Common myeloid progenitor, CD34-positive (primary cell): ENCODE measurements at regions not wholly inside any gene's neighbourhood (a gene's known extent, or its start where the extent isn't known, plus 50 kb on each side); places are given as distances from the start of the nearest gene placed in this dataset.

ENCODE experiments used
- CTCF ChIA-PET: fragments of 350-600 bp; sonication (Branson Sonifier 250); formaldehyde crosslinking; loops from one replicate; lab custom pipeline; 2021; ENCODE audit warnings: antibody characterized with exemption; lab: Charles Lee
- POLR2A ChIA-PET: fragments of 350-600 bp; sonication (Branson Sonifier 250); formaldehyde crosslinking; loops from one replicate; lab custom pipeline; 2021; ENCODE audit warnings: antibody characterized with exemption; lab: Charles Lee
- DNase-seq, 3 donors: peaks; one replicate each; pipeline versions ENCODE4 v3.0.0 to v3.0.0-alpha.2; 2013
- H3K27ac ChIP-seq, 2 experiments: 1 replicate in 1 of 2; 2 replicates in 1 of 2; pipeline ENCODE4 v1.7.0; 2013; ENCODE audit warnings: inconsistent platforms in 2 of 2, low read length in 2 of 2, mild to moderate bottlenecking in 2 of 2, low read depth in 1 of 2, moderate library complexity in 1 of 2; ENCODE audit not compliant: severe bottlenecking in 2 of 2, insufficient read depth in 1 of 2, poor library complexity in 1 of 2
- H3K27me3 ChIP-seq, 5 experiments: replicated peaks in 2 of 5; 1 replicate in 3 of 5; 2 replicates in 2 of 5; pipeline versions ENCODE4 v1.6.1 to v1.7.0; 2013; ENCODE audit warnings: low read length in 4 of 5, mild to moderate bottlenecking in 2 of 5, moderate library complexity in 2 of 5, inconsistent platforms in 1 of 5; ENCODE audit not compliant: insufficient read depth in 5 of 5, control insufficient read depth in 4 of 5
- H3K36me3 ChIP-seq, 4 experiments: 1 replicate in 2 of 4; 2 replicates in 2 of 4; pipeline versions ENCODE4 v1.6.1 to v1.7.0; 2013; ENCODE audit warnings: low read length in 3 of 4, control low read depth in 1 of 4, mild to moderate bottlenecking in 1 of 4; ENCODE audit not compliant: control insufficient read depth in 4 of 4, insufficient read depth in 4 of 4
- H3K4me1 ChIP-seq, 4 experiments: 1 replicate in 3 of 4; 2 replicates in 1 of 4; pipeline versions ENCODE4 v1.6.1 to v1.7.1; 2013; ENCODE audit warnings: low read length in 3 of 4, mild to moderate bottlenecking in 3 of 4, control low read depth in 1 of 4, inconsistent platforms in 1 of 4, moderate library complexity in 1 of 4; ENCODE audit not compliant: control insufficient read depth in 4 of 4, insufficient read depth in 4 of 4; ENCODE audit errors: control extremely low read depth in 1 of 4
- H3K4me3 ChIP-seq, 7 experiments: 1 replicate in 4 of 7; 2 replicates in 3 of 7; pipeline versions ENCODE4 v1.5.1 to v1.7.0; 2013; ENCODE audit warnings: mild to moderate bottlenecking in 7 of 7, low read length in 6 of 7, moderate library complexity in 6 of 7, inconsistent platforms in 2 of 7, low read depth in 2 of 7, control low read depth in 1 of 7; ENCODE audit not compliant: insufficient read depth in 4 of 7, control insufficient read depth in 1 of 7; ENCODE audit errors: extremely low read depth in 1 of 7
- H3K9me3 ChIP-seq, 5 experiments: 1 replicate in 4 of 5; 2 replicates in 1 of 5; pipeline versions ENCODE4 v1.6.1 to v1.7.1; 2013; ENCODE audit warnings: low read length in 4 of 5, mild to moderate bottlenecking in 2 of 5, inconsistent platforms in 1 of 5, low read depth in 1 of 5, moderate library complexity in 1 of 5; ENCODE audit not compliant: control insufficient read depth in 4 of 5, insufficient read depth in 2 of 5; ENCODE audit errors: control extremely low read depth in 1 of 5
- WGBS: methylation state at CpG from one replicate; pipeline ENCODE4 v1.1.5; 2013; ENCODE audit not compliant: insufficient coverage; 5-methylcytosine and 5-hydroxymethylcytosine counted together

GRCh38 chr14:101007765-101008164 lies 104.2 kb upstream of the RTL1 start:
- CTCF ChIA-PET = no interaction called here
- 70% methylated on average over 2 of the region's 4 CpGs for WGBS

DNA sequence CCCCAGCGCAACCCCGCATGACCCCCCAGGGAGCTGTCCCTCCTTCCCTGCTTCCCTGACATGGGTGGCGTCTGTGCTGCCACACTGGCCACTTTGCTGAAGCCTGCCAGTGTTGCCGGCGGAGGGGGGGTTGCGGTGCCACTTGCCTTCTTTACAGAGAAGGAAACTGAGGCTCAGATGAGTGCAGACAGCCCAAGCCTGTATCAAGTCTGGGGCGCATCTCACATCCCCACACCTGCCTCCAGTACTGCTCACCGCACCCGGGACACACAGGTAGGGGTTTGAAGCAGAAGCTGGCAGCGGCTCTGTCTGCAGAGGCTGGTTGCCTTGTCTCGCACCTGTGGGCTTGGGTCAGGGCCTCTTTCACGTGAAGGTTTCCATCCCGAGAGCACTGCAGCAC lies 104.7 kb upstream of the RTL1 start:
- ChIA-PET CTCF (no interaction called here), POLR2A (no interaction called here)
- no peak for DNase-seq
- Histone ChIP-seq H3K9me3 (peaks cover 0 to 5% (median 0%) of the 10 kb centered on the region in 5 experiments), H3K27ac (no peak overlapping the region), H3K27me3 (no peaks in the 10 kb centered on the region), H3K4me3 (no peak overlapping the region), H3K36me3 (no peaks in the 10 kb centered on the region), H3K4me1 (peaks cover 1 to 21% (median 20%) of the 10 kb centered on the region in 4 experiments)
- WGBS = over 99% methylated on average over 10 of the region's 13 CpGs

More at GRCh38 chr14:101007765-101008164, 104.2 kb upstream of the RTL1 start:
- Histone ChIP-seq H3K4me3 (no peak overlapping the region), H3K27ac (no peak overlapping the region), H3K9me3 (peaks cover 0 to 5% (median 0%) of the 10 kb centered on the region in 5 experiments), H3K4me1 (peaks cover 1 to 21% (median 20%) of the 10 kb centered on the region in 4 experiments), H3K36me3 (no peaks in the 10 kb centered on the region), H3K27me3 (no peaks in the 10 kb centered on the region)
- no peak for DNase-seq
- POLR2A ChIA-PET = no interaction called here

- 94% methylated on average over 9 of the region's 9 CpGs for WGBS
- H3K27ac ChIP-seq = no peak overlapping the region
- H3K9me3 ChIP-seq = peaks cover 0 to 5% (median 0%) of the 10 kb centered on the region in 5 experiments
- no peak for DNase-seq
- peaks cover 1 to 21% (median 20%) of the 10 kb centered on the region in 4 experiments for H3K4me1 ChIP-seq
- ChIA-PET CTCF (no interaction called here), POLR2A (no interaction called here)
- no peak overlapping the region for H3K4me3 ChIP-seq
- no peaks in the 10 kb centered on the region for H3K27me3 ChIP-seq
- H3K36me3 ChIP-seq = no peaks in the 10 kb centered on the region
These were observed 105.3 kb upstream of the RTL1 start for GRCh38 chr14:101008631-101009336.

DNA sequence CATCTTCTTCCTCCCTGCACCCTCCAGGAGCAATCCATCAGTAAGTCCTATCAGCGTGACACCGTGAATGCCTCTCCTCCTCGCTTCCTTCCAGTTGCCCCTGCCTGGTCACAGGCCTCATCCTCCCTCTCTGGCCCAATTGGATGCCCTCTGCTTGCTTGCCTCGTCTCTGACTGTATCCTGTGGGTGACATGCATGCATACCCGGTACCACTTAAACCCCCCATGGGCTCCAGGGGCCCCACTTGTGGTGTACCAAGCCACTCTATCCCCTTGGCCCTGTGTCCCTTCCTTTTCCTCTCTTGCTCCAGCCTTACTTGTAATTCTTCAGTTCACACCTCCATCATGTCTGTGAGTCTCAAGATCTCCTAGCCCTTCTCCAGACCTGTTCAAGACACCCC lies 106.0 kb upstream of the RTL1 start:
- Histone ChIP-seq H3K36me3 (no peaks in the 10 kb centered on the region), H3K9me3 (peaks cover 0 to 5% (median 0%) of the 10 kb centered on the region in 5 experiments), H3K4me3 (no peak overlapping the region), H3K27ac (no peak overlapping the region), H3K27me3 (no peaks in the 10 kb centered on the region), H3K4me1 (peaks cover 1 to 20% (median 19%) of the 10 kb centered on the region in 4 experiments)
- WGBS = 93% methylated on average over 5 of the region's 5 CpGs
- POLR2A ChIA-PET = no interaction called here
- CTCF ChIA-PET = no interaction called here
- DNase-seq = no peak

GRCh38 chr14:101010293-101010692 lies 106.8 kb upstream of the RTL1 start:
- ChIA-PET POLR2A (no interaction called here), CTCF (interaction anchor here (0.6 kb wide), 1 partner anchor 158 kb away, joined by 3 read pairs; no protein-coding TSS in a partner anchor)
- H3K4me3 ChIP-seq = no peak overlapping the region
- H3K27me3 ChIP-seq = no peaks in the 10 kb centered on the region
- peaks cover 0 to 12% (median 12%) of the 10 kb centered on the region in 4 experiments for H3K4me1 ChIP-seq
- peaks cover 0 to 5% (median 0%) of the 10 kb centered on the region in 5 experiments for H3K9me3 ChIP-seq
- WGBS = 100% methylated on average over 3 of the region's 6 CpGs
- no peak overlapping the region for H3K27ac ChIP-seq
- H3K36me3 ChIP-seq = no peaks in the 10 kb centered on the region
- no peak for DNase-seq

- no peak for DNase-seq
- Histone ChIP-seq H3K36me3 (no peaks in the 10 kb centered on the region), H3K4me1 (peaks cover 0 to 7% (median 6%) of the 10 kb centered on the region in 4 experiments), H3K27ac (no peak overlapping the region), H3K9me3 (peaks cover 0 to 5% (median 0%) of the 10 kb centered on the region in 5 experiments), H3K27me3 (no peaks in the 10 kb centered on the region), H3K4me3 (no peak overlapping the region)
- POLR2A ChIA-PET = no interaction called here
- WGBS = no CpG with 5 or more reads among the region's 2 CpGs
- CTCF ChIA-PET = interaction anchor here (0.6 kb wide), 1 partner anchor 157 kb away, joined by 3 read pairs; no protein-coding TSS in a partner anchor
These were observed 107.3 kb upstream of the RTL1 start for GRCh38 chr14:101010835-101011234.

DNA sequence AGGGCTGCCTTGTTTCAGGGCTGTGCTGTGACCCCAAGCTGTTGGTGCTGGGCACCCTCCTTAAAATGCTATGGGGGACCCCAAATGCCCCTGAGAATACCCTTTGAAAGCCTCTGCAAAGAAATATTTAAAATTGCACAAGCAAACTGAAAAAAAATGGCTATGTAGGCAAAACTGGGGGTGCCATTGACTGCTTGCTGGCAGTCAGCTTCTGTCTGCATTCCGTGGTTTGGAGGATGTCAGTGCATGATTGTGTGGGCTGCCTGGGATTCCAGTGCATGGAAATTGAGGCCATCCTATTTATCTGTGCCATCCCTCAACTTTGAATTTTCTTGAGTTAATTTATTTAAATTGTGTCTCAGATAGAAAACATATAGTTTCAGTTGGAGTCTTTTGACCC lies 113.7 kb upstream of the RTL1 start:
- no peaks in the 10 kb centered on the region for H3K4me1 ChIP-seq
- H3K36me3 ChIP-seq = no peaks in the 10 kb centered on the region
- no peaks in the 10 kb centered on the region for H3K27me3 ChIP-seq
- H3K27ac ChIP-seq = no peak overlapping the region
- no peak overlapping the region for H3K4me3 ChIP-seq
- ChIA-PET CTCF (no interaction called here), POLR2A (no interaction called here)
- whole genome bisulfite sequencing = 100% methylated on average over 1 of the region's 1 CpG
- H3K9me3 ChIP-seq = peaks cover 0 to 2% (median 0%) of the 10 kb centered on the region in 5 experiments
- DNase-seq = no peak
